ENCODE measurements at regions not wholly inside any gene's neighbourhood (a gene's known extent, or its start where the extent isn't known, plus 50 kb on each side); places are given as distances from the start of the nearest gene placed in this dataset.

GRCh38 chr2:47259829-47260228 is 83.5 kb upstream of the CALM2 start:
- no peak overlapping the region for H3K27ac ChIP-seq (ENCODE audit: control insufficient read depth, insufficient read depth)
- FAIRE-seq = no peak
- DNase-seq (ENCODE audit: low read depth, low spot score) = no peak
- RAD21 ChIA-PET (ENCODE audit: unreplicated experiment) = interaction anchor here (1.5 kb wide), 1 partner anchor 50 kb away, joined by 3 read pairs; no protein-coding TSS in a partner anchor
- H2AFZ ChIP-seq (ENCODE audit: control insufficient read depth, low read depth, low read length) = no peak overlapping the region
- POLR2A ChIA-PET = interaction anchor here (0.8 kb wide), 1 partner anchor 13 kb away, joined by 3 read pairs; no protein-coding TSS in a partner anchor
- H3K36me3 ChIP-seq (ENCODE audit: control insufficient read depth in 2 of 2, insufficient read depth in 2 of 2, low read length in 1 of 2) = no peaks in the 10 kb centered on the region
- no peak for ATAC-seq
- no peak overlapping the region for H3K4me2 ChIP-seq (ENCODE audit: control insufficient read depth, insufficient read depth)
- no peaks in the 10 kb centered on the region for H3K27me3 ChIP-seq (replicated peaks in 1 of 2; ENCODE audit: control insufficient read depth in 2 of 2, insufficient read depth in 2 of 2, low read length in 1 of 2)
- no peaks in the 10 kb centered on the region for H3K79me2 ChIP-seq (ENCODE audit: control insufficient read depth, insufficient read depth, low read length)
- no peak overlapping the region for H3K9ac ChIP-seq (ENCODE audit: control insufficient read depth, insufficient read depth, low read length)
- TF ChIP-seq CEBPB (IDR thresholded peaks at IDR 0.05; ENCODE audit: borderline replicate concordance in 1 of 2, low read depth in 2 of 2, low read length in 2 of 2) (no peak), MLLT1 (IDR thresholded peaks at IDR 0.05) (no peak), SMAD1 (IDR thresholded peaks at IDR 0.05; ENCODE audit: low read depth, partially characterized antibody) (no peak), SUPT20H (IDR thresholded peaks at IDR 0.05; ENCODE audit: borderline replicate concordance, control insufficient read depth, low read depth, low read length) (no peak), FOXK2 (IDR thresholded peaks at IDR 0.05) (no peak), NR2C1 (IDR thresholded peaks at IDR 0.05) (no peak), MYC (IDR thresholded peaks at IDR 0.05; ENCODE audit: insufficient read depth, insufficient read length, insufficient replicate concordance, low read length, severe bottlenecking) (no peak), SIX5 (IDR thresholded peaks at IDR 0.05; ENCODE audit: low read depth, low read length, severe bottlenecking) (no peak), ATF3 (IDR thresholded peaks at IDR 0.05; ENCODE audit: borderline replicate concordance, extremely low read depth, low read depth, low read length) (no peak), STAT1 (conservative IDR thresholded peaks at IDR 0.05) (no peak)
- SMC1A ChIA-PET (ENCODE audit: uncharacterized antibody, unreplicated experiment) = interaction anchor here (0.6 to 1.0 kb wide), 2 partner anchors 11 to 70 kb away, joined by 3 to 4 read pairs; no protein-coding TSS in a partner anchor
- 40% methylated on average over 3 of the region's 3 CpGs for WGBS (ENCODE audit: insufficient coverage, insufficient replicate concordance, low lambda C conversion rate, missing lambda C conversion rate)
- H4K20me1 ChIP-seq (ENCODE audit: control insufficient read depth, insufficient read depth) = no peaks in the 10 kb centered on the region
- CTCF ChIA-PET = interaction anchor here (1.1 to 5.2 kb wide), 2 partner anchors 13 to 63 kb away, joined by 4 to 28 read pairs; no protein-coding TSS in a partner anchor
- no TSS peak for BruUV-seq (replicated peaks)
- H3K4me3 ChIP-seq = no peak overlapping the region
- no peaks in the 10 kb centered on the region for H3K9me3 ChIP-seq (replicated peaks; ENCODE audit: control insufficient read depth, insufficient read depth, low read length)
- in situ Hi-C loops (cut with MboI) (no loop called here), intact Hi-C loops (cut with micrococcal nuclease; ENCODE audit: unreplicated experiment) (no loop called here)
- H3K4me1 ChIP-seq (ENCODE audit: control insufficient read depth, insufficient read depth, low read length) = peaks cover 7% of the 10 kb centered on the region

Measured in GM12878 (cell line).